ENCODE measurements at regions not wholly inside any gene's neighbourhood (a gene's known extent, or its start where the extent isn't known, plus 50 kb on each side); places are given as distances from the start of the nearest gene placed in this dataset.

- DNase-seq, result no peak
- 79 to 86% methylated on average over 1 of the region's 1 CpG for WGBS, 2 donors
- Histone ChIP-seq H3K27me3 (no peaks in the 10 kb centered on the region), H3K27ac (no peak overlapping the region), H3K9me3 (no peaks in the 10 kb centered on the region), H3K4me3 (no peak overlapping the region), H3K36me3 (no peaks in the 10 kb centered on the region), H3K4me1 (no peaks in the 10 kb centered on the region)
- TF ChIP-seq CTCF (IDR thresholded peaks at IDR 0.05) (no peak), POLR2A (IDR thresholded peaks at IDR 0.05) (no peak)
- intact Hi-C loops (cut with DNase I), result no loop called here
These were observed 250.8 kb downstream of the SEC61B start for GRCh38 chr9:99472916-99473245.

- DNase-seq, result no peak
- Histone ChIP-seq H3K27me3 (no peaks in the 10 kb centered on the region), H3K9me3 (no peaks in the 10 kb centered on the region)
These were observed 252.1 kb downstream of the SEC61B start for GRCh38 chr9:99474186-99474585.

GRCh38 chr9:99475401-99476065 lies 253.5 kb downstream of the SEC61B start:
- Histone ChIP-seq H3K4me3 (no peak overlapping the region), H3K27ac (no peak overlapping the region), H3K36me3 (no peaks in the 10 kb centered on the region), H3K9me3 (no peaks in the 10 kb centered on the region), H3K27me3 (no peaks in the 10 kb centered on the region), H3K4me1 (no peaks in the 10 kb centered on the region)
- DNase-seq, result no peak
- no peak for TF ChIP-seq CTCF (IDR thresholded peaks at IDR 0.05)
- no peak for TF ChIP-seq POLR2A (IDR thresholded peaks at IDR 0.05)
- WGBS, 2 donors, result 70 to 78% methylated on average over 2 to 3 of the region's 3 CpGs
- intact Hi-C loops (cut with DNase I), result no loop called here

More at GRCh38 chr9:99474186-99474585, 252.1 kb downstream of the SEC61B start:
- Histone ChIP-seq H3K4me1 (no peaks in the 10 kb centered on the region), H3K27ac (no peak overlapping the region), H3K4me3 (no peak overlapping the region), H3K36me3 (no peaks in the 10 kb centered on the region)
- TF ChIP-seq CTCF (IDR thresholded peaks at IDR 0.05), result no peak
- TF ChIP-seq POLR2A (IDR thresholded peaks at IDR 0.05), result no peak
- intact Hi-C loops (cut with DNase I), result no loop called here

GRCh38 chr9:99478469-99479027 lies 256.5 kb downstream of the SEC61B start:
- H3K4me3 ChIP-seq, result no peak overlapping the region
- H3K4me1 ChIP-seq, result no peaks in the 10 kb centered on the region
- no peak for DNase-seq
- 76 to 86% methylated on average over 10 of the region's 10 CpGs for WGBS, 2 donors
- no peaks in the 10 kb centered on the region for H3K9me3 ChIP-seq
- H3K36me3 ChIP-seq, result no peaks in the 10 kb centered on the region
- intact Hi-C loops (cut with DNase I), result no loop called here
- TF ChIP-seq CTCF (IDR thresholded peaks at IDR 0.05) (no peak), POLR2A (IDR thresholded peaks at IDR 0.05) (no peak)
- H3K27ac ChIP-seq, result no peak overlapping the region
- no peaks in the 10 kb centered on the region for H3K27me3 ChIP-seq

GRCh38 chr9:99479929-99480328 lies 257.8 kb downstream of the SEC61B start:
- Histone ChIP-seq H3K9me3 (no peaks in the 10 kb centered on the region), H3K27ac (no peak overlapping the region), H3K27me3 (no peaks in the 10 kb centered on the region), H3K4me3 (no peak overlapping the region), H3K4me1 (no peaks in the 10 kb centered on the region), H3K36me3 (no peaks in the 10 kb centered on the region)
- no peak for TF ChIP-seq POLR2A (IDR thresholded peaks at IDR 0.05)
- TF ChIP-seq CTCF (IDR thresholded peaks at IDR 0.05), result no peak
- no peak for DNase-seq
- WGBS, 2 donors, result 79 to 92% methylated on average over 3 of the region's 3 CpGs
- intact Hi-C loops (cut with DNase I), result no loop called here
